GM12864 (cell line): ENCODE measurements at regions not wholly inside any gene's neighbourhood (a gene's known extent, or its start where the extent isn't known, plus 50 kb on each side); places are given as distances from the start of the nearest gene placed in this dataset.

Experiments used
- DNase-seq: peaks from one replicate; pipeline ENCODE4 v3.0.0-alpha.2; 2011; ENCODE audit warnings: low read depth
- H3K4me3 ChIP-seq: 2 replicates; pipeline ENCODE4 v1.5.1; 2011; ENCODE audit warnings: mild to moderate bottlenecking, low read depth, low read length, control low read depth
- TF ChIP-seq, protein P1 (sequence below): IDR thresholded peaks from 2 replicates; pipeline ENCODE4 v1.5.1; 2011; ENCODE audit warnings: low read depth, mild to moderate bottlenecking, moderate library complexity, low read length, control low read depth, inconsistent platforms; ENCODE audit errors: missing control alignments

DNA sequence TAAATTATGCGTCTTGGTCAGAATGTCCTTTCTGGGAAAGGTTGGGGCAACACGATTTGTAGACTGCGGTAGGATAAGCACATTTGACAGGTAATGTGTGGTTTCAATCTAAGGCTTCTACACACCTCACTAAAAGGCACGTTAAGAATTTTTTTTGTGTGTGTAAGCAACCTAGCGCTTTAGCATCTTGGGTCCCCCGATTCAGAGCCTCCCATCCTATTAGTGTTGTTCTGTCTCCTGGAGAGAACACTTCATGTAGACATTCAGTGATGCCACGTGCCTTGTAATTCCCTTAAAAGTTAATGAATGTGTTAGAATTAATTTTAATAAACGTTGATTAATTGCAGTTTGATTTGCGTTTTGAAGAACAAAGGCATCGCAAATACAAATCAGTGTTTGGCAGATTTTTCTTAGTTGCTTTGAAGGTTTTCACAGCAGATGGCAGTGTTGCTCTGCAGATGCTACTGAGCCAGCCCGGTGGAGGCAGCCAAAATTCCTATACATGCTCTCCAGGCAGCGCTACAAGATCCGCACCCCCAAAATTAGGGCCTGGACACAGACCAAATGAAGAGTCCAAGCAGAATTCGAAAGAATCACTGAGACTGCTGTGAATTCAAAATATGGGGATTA lies 63.5 kb downstream of the OTOL1 start:
- TF ChIP-seq, protein P1, sequence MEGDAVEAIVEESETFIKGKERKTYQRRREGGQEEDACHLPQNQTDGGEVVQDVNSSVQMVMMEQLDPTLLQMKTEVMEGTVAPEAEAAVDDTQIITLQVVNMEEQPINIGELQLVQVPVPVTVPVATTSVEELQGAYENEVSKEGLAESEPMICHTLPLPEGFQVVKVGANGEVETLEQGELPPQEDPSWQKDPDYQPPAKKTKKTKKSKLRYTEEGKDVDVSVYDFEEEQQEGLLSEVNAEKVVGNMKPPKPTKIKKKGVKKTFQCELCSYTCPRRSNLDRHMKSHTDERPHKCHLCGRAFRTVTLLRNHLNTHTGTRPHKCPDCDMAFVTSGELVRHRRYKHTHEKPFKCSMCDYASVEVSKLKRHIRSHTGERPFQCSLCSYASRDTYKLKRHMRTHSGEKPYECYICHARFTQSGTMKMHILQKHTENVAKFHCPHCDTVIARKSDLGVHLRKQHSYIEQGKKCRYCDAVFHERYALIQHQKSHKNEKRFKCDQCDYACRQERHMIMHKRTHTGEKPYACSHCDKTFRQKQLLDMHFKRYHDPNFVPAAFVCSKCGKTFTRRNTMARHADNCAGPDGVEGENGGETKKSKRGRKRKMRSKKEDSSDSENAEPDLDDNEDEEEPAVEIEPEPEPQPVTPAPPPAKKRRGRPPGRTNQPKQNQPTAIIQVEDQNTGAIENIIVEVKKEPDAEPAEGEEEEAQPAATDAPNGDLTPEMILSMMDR, result peak; percentile 26
- DNase-seq, result no peak
- no peak overlapping the region for H3K4me3 ChIP-seq

DNA sequence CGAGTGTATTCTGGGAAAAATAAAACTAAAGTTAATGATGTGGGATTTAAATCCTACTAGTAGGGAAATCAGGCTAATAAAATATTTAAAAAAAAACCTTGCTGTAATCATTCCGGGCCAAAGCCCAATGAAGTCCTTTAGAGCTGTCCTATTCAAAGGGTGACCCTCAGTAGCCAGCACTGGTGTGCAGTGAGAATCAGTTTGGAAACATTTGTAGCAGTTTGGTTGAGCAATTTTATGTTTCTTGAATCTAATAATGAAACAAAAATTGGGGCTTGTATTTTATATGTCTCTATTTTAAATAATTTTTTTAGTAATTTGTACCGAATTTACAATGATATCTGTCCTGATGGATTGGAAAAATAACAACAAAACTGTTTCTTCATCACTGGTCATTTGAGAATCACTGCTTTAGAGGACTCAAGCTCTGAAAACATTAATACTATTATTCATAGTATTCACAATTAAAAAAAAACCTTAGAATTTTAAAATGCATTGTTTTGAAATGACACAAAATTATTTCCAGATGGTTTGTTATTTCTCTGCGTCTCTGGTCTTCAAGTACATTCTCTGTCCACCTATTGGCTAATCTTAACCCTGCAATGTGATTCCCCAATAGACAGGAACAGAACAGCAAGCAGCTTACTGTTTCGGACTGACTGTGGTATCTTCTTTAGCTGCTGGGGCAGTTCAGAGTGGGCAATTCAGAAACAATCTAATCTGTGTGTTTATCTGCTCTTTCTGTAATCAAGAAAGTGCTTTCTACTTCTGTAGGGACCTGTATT lies 71.2 kb downstream of the OTOL1 start:
- TF ChIP-seq, protein P1, result no peak
- no peak overlapping the region for H3K4me3 ChIP-seq
- no peak for DNase-seq

DNA sequence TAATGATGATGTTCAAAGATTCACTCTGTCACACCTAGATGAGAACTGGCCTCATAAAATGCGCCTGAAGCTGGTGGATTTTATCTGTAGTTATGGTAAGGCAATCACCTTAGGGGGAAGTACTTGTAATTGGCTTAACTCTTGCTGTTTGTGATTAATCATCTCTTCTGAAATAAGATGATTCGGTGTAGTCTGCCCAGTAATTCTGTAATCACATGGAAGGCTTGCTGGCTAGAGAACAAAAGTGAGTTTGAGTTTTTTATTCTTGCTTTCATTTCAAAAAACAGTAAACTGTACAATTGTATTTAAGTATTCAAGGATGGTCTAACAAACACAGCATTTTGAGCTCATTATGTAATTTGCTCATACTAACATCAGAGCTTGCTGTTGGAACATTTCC lies 72.1 kb downstream of the OTOL1 start:
- TF ChIP-seq, protein P1, result no peak
- no peak overlapping the region for H3K4me3 ChIP-seq
- no peak for DNase-seq

DNA sequence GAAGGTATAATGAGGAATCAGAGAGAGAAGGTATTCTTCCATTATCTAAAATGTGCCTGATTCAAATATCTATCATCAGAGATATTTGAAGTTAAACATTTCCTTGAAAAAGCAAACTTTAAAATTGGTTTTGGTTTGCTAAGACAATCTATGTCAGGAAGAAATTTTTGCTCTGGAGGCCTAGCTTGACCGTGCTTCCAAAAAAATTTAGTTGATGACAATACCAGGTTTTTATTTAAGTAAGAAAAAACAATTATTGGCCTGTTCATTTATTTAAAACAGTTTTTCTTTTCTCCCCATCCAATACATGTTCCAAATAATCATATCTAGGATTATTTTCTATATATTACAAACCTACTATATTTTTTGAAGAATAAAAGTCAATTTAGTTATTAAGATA lies 75.3 kb downstream of the OTOL1 start:
- TF ChIP-seq, protein P1, result no peak
- H3K4me3 ChIP-seq, result no peak overlapping the region
- DNase-seq, result no peak

DNA sequence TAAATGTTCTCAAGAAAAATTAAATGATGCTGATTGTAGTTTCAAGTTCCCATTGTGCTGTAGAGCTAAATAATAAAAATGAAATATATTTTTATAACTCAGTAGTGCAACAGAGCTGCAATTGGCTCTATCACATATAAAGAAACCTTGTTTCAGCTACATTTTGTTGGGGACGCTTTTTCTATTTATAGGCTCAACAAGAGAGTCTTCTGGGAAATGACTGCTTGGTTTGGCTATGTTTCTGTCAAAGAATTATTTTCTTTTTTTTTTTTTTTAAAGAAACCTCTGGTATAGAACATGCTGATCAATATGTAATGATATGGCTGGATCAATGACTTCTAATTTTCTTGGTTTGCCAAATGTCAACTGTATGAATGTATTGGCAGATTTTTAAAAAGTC lies 76.5 kb downstream of the OTOL1 start:
- no peak for DNase-seq

DNA sequence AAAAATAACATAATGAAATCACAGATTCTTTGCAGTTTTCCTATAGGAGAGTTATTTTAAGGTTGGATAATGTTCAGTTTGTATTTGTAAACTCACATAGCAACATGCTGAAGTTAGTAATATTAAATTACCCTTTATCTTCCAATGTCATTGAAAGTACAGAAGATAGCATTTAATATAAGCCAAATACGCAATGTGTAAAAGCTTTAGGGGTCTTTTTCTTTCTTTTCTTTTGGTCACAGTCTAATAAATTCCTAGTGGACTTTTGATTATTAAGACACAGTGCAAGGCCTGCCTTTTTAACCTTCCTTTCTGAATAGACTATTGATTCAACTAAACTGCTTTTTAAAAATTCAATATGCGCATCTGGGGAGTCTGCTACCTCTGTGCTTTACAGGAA lies 79.3 kb downstream of the OTOL1 start:
- no peak for DNase-seq
- TF ChIP-seq, protein P1, result no peak
- no peak overlapping the region for H3K4me3 ChIP-seq

More for the DNA sequence above, 76.5 kb downstream of the OTOL1 start:
- H3K4me3 ChIP-seq, result no peak overlapping the region
- TF ChIP-seq, protein P1, result no peak
